HCT116 (cell line): ENCODE measurements at regions not wholly inside any gene's neighbourhood (a gene's known extent, or its start where the extent isn't known, plus 50 kb on each side); places are given as distances from the start of the nearest gene placed in this dataset.

ENCODE experiments used
- ELF1 ChIP-seq: IDR thresholded peaks from 2 replicates; pipeline ENCODE4 v1.6.1; 2012; ENCODE audit warnings: low read depth, borderline replicate concordance
- EZH2 ChIP-seq: fragments of 200-600 bp; sonication (generic); IDR thresholded peaks from 2 replicates; pipeline ENCODE4 v1.6.1; 2017; ENCODE audit warnings: antibody characterized with exemption, mixed run types
- EZH2phosphoT487 ChIP-seq: fragments of 200-600 bp; IDR thresholded peaks from 2 replicates; pipeline ENCODE4 v1.6.1; 2018; ENCODE audit warnings: antibody characterized with exemption, borderline replicate concordance
- JUND ChIP-seq: IDR thresholded peaks from 2 replicates; pipeline ENCODE4 v1.6.1; 2012
- POLR2A ChIP-seq: IDR thresholded peaks from 2 replicates; pipeline ENCODE4 v1.7.0; 2011; ENCODE audit warnings: borderline replicate concordance; ENCODE audit not compliant: insufficient read depth, insufficient read length; ENCODE audit errors: extremely low read depth
- POLR2AphosphoS5 ChIP-seq: IDR thresholded peaks from 2 replicates; pipeline ENCODE4 v1.6.1; 2011; ENCODE audit warnings: mild to moderate bottlenecking, low read depth, low read length, moderate library complexity
- REST ChIP-seq: IDR thresholded peaks from 2 replicates; pipeline ENCODE4 v1.6.1; 2012; ENCODE audit warnings: low read depth
- SIN3A ChIP-seq: IDR thresholded peaks from 2 replicates; pipeline ENCODE4 v1.6.1; 2012; ENCODE audit warnings: low read depth
- SP1 ChIP-seq: IDR thresholded peaks from 2 replicates; pipeline ENCODE4 v1.6.1; 2012; ENCODE audit warnings: low read depth
- TCF7L2 ChIP-seq: IDR thresholded peaks from 2 replicates; pipeline ENCODE4 v1.7.0; 2011; ENCODE audit warnings: borderline replicate concordance, inconsistent platforms; ENCODE audit not compliant: insufficient read depth, insufficient read length; ENCODE audit errors: extremely low read depth
- YY1 ChIP-seq: IDR thresholded peaks from 2 replicates; pipeline ENCODE4 v1.6.1; 2011; ENCODE audit warnings: low read length, low read depth, moderate library complexity, mild to moderate bottlenecking; ENCODE audit not compliant: insufficient replicate concordance; ENCODE audit errors: extremely low read depth
- ZFX ChIP-seq: fragments of 450-650 bp; IDR thresholded peaks from 2 replicates; pipeline ENCODE4 v1.6.1; 2017
- TF ChIP-seq, protein P1 (sequence below), 3 experiments: fragments of 200-600 bp in 1 of 3; sonication (generic) in 1 of 3; IDR thresholded peaks in 2 of 3; conservative IDR thresholded peaks in 1 of 3; 2 replicates each; pipeline ENCODE4 v1.5.1; 2012 to 2017; ENCODE audit warnings: low read depth in 2 of 3, low read length in 2 of 3, antibody characterized with exemption in 1 of 3, borderline replicate concordance in 1 of 3, control low read depth in 1 of 3, mild to moderate bottlenecking in 1 of 3, mixed read lengths in 1 of 3, mixed run types in 1 of 3, moderate library complexity in 1 of 3; ENCODE audit not compliant: insufficient read depth in 1 of 3
- TF ChIP-seq, protein P2 (sequence below): IDR thresholded peaks from 2 replicates; pipeline ENCODE4 v1.6.1; 2012

DNA sequence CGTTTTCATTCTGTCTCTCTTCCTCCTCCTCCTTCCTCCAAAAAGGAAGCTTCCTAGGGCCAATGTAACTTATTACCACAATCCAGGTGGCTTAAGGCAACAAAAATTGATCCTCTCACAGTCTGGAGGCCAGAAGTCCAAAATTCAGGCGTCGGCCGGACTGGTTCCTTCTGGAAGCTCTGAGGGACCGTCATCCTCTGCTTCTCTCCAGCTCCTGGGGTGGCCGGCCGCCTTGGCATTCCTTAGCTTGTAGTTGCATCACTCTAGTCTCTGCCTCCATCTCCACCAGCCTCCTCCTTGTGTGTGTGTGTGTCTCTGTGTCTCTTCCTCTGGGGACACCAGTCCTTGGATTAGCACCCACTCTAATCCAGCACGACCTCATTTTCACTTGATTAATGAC, 89.0 kb upstream of the NPTX2 start:
- no peak for TF ChIP-seq EZH2
- TF ChIP-seq YY1, result no peak
- TF ChIP-seq, protein P1, sequence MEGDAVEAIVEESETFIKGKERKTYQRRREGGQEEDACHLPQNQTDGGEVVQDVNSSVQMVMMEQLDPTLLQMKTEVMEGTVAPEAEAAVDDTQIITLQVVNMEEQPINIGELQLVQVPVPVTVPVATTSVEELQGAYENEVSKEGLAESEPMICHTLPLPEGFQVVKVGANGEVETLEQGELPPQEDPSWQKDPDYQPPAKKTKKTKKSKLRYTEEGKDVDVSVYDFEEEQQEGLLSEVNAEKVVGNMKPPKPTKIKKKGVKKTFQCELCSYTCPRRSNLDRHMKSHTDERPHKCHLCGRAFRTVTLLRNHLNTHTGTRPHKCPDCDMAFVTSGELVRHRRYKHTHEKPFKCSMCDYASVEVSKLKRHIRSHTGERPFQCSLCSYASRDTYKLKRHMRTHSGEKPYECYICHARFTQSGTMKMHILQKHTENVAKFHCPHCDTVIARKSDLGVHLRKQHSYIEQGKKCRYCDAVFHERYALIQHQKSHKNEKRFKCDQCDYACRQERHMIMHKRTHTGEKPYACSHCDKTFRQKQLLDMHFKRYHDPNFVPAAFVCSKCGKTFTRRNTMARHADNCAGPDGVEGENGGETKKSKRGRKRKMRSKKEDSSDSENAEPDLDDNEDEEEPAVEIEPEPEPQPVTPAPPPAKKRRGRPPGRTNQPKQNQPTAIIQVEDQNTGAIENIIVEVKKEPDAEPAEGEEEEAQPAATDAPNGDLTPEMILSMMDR (IDR thresholded peaks at IDR 0.05 in 2 of 3, conservative IDR thresholded peaks at IDR 0.05 in 1 of 3; ENCODE audit: borderline replicate concordance in 1 of 3, insufficient read depth in 1 of 3, low read depth in 2 of 3, low read length in 2 of 3), result no peak
- no peak for TF ChIP-seq SP1
- TF ChIP-seq POLR2AphosphoS5, result no peak
- TF ChIP-seq ZFX, result no peak
- no peak for TF ChIP-seq EZH2phosphoT487
- TF ChIP-seq, protein P2, sequence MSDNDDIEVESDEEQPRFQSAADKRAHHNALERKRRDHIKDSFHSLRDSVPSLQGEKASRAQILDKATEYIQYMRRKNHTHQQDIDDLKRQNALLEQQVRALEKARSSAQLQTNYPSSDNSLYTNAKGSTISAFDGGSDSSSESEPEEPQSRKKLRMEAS, result no peak
- no peak for TF ChIP-seq TCF7L2
- no peak for TF ChIP-seq POLR2A
- TF ChIP-seq REST, result no peak
- no peak for TF ChIP-seq SIN3A
- TF ChIP-seq JUND, result no peak
- no peak for TF ChIP-seq ELF1
